ENCODE measurements at regions not wholly inside any gene's neighbourhood (a gene's known extent, or its start where the extent isn't known, plus 50 kb on each side); places are given as distances from the start of the nearest gene placed in this dataset.

GRCh38 chr9:86670536-86670935 is 276.8 kb downstream of the GAS1 start:
- Histone ChIP-seq H3K4me1 (replicated peaks; ENCODE audit: insufficient read depth) (no peaks in the 10 kb centered on the region), H4K20me1 (ENCODE audit: insufficient read depth) (no peaks in the 10 kb centered on the region), H2AFZ (no peak overlapping the region), H3K9me3 (ENCODE audit: insufficient read depth, low read depth) (peaks cover 9% of the 10 kb centered on the region), H3K4me3 (no peak overlapping the region), H3K27ac (no peak overlapping the region), H3K79me2 (ENCODE audit: low read depth) (no peaks in the 10 kb centered on the region), H3K9me2 (ENCODE audit: insufficient read depth) (no peaks in the 10 kb centered on the region), H3K36me3 (ENCODE audit: low read depth) (no peaks in the 10 kb centered on the region), H3K4me2 (no peak overlapping the region), H3F3A (ENCODE audit: insufficient read depth, low read depth) (no peaks in the 10 kb centered on the region), H3K27me3 (ENCODE audit: insufficient read depth, low read depth) (no peaks in the 10 kb centered on the region)
- BruUV-seq (replicated peaks), result no TSS peak
- TF ChIP-seq EZH2 (IDR thresholded peaks at IDR 0.05; ENCODE audit: low read depth), result no peak
- no peak for TF ChIP-seq CTCF (conservative IDR thresholded peaks at IDR 0.05)
- ChIA-PET POLR2A (ENCODE audit: unreplicated experiment) (no interaction called here), CTCF (no interaction called here)
- DNase-seq, result no peak
- intact Hi-C loops (cut with micrococcal nuclease; ENCODE audit: unreplicated experiment), result no loop called here

GRCh38 chr9:86670076-86670475 is 277.2 kb downstream of the GAS1 start:
- Histone ChIP-seq H3K4me1 (replicated peaks; ENCODE audit: insufficient read depth) (no peaks in the 10 kb centered on the region), H3K4me3 (no peak overlapping the region), H4K20me1 (ENCODE audit: insufficient read depth) (no peaks in the 10 kb centered on the region), H3K9me2 (ENCODE audit: insufficient read depth) (no peaks in the 10 kb centered on the region), H3K9me3 (ENCODE audit: insufficient read depth, low read depth) (peaks cover 9% of the 10 kb centered on the region), H3K36me3 (ENCODE audit: low read depth) (no peaks in the 10 kb centered on the region), H3F3A (ENCODE audit: insufficient read depth, low read depth) (no peaks in the 10 kb centered on the region), H3K27me3 (ENCODE audit: insufficient read depth, low read depth) (no peaks in the 10 kb centered on the region), H2AFZ (no peak overlapping the region), H3K79me2 (ENCODE audit: low read depth) (no peaks in the 10 kb centered on the region), H3K27ac (no peak overlapping the region), H3K4me2 (no peak overlapping the region)
- POLR2A ChIA-PET (ENCODE audit: unreplicated experiment), result no interaction called here
- TF ChIP-seq EZH2 (IDR thresholded peaks at IDR 0.05; ENCODE audit: low read depth) (no peak), CTCF (conservative IDR thresholded peaks at IDR 0.05) (no peak)
- intact Hi-C loops (cut with micrococcal nuclease; ENCODE audit: unreplicated experiment), result no loop called here
- CTCF ChIA-PET, result no interaction called here
- no TSS peak for BruUV-seq (replicated peaks)
- no peak for DNase-seq

GRCh38 chr9:86669422-86669821 is 277.9 kb downstream of the GAS1 start:
- no peaks in the 10 kb centered on the region for H3K36me3 ChIP-seq (ENCODE audit: low read depth)
- H3K27ac ChIP-seq, result no peak overlapping the region
- H3K9me3 ChIP-seq (ENCODE audit: insufficient read depth, low read depth), result peaks cover 9% of the 10 kb centered on the region
- H3K27me3 ChIP-seq (ENCODE audit: insufficient read depth, low read depth), result no peaks in the 10 kb centered on the region
- no peaks in the 10 kb centered on the region for H3K4me1 ChIP-seq (replicated peaks; ENCODE audit: insufficient read depth)
- H4K20me1 ChIP-seq (ENCODE audit: insufficient read depth), result no peaks in the 10 kb centered on the region
- H2AFZ ChIP-seq, result no peak overlapping the region
- no peak for TF ChIP-seq EZH2 (IDR thresholded peaks at IDR 0.05; ENCODE audit: low read depth)
- no peak for TF ChIP-seq CTCF (conservative IDR thresholded peaks at IDR 0.05)
- no TSS peak for BruUV-seq (replicated peaks)
- H3K4me2 ChIP-seq, result no peak overlapping the region
- intact Hi-C loops (cut with micrococcal nuclease; ENCODE audit: unreplicated experiment), result no loop called here
- H3K79me2 ChIP-seq (ENCODE audit: low read depth), result no peaks in the 10 kb centered on the region
- H3K9me2 ChIP-seq (ENCODE audit: insufficient read depth), result no peaks in the 10 kb centered on the region
- CTCF ChIA-PET, result no interaction called here
- no peak for DNase-seq
- H3F3A ChIP-seq (ENCODE audit: insufficient read depth, low read depth), result no peaks in the 10 kb centered on the region
- H3K4me3 ChIP-seq, result no peak overlapping the region
- POLR2A ChIA-PET (ENCODE audit: unreplicated experiment), result no interaction called here

Data from PC-9 (cell line).